Aorta (tissue), 5 donors: ENCODE measurements at regions not wholly inside any gene's neighbourhood (a gene's known extent, or its start where the extent isn't known, plus 50 kb on each side); places are given as distances from the start of the nearest gene placed in this dataset.

ENCODE experiments used
- ATAC-seq: fragments of 200-7000 bp; cut with Tn5 transposase; one replicate; pipeline ENCODE4 v1.9.1; 2022; ENCODE audit warnings: moderate library complexity; ENCODE audit not compliant: low FRiP score
- DNase-seq, 2 donors: peaks; one replicate each; pipeline ENCODE4 v3.0.0-alpha.2; 2020
- H3K27ac ChIP-seq, 2 donors: one replicate each; pipeline ENCODE4 v1.5.1; 2013; ENCODE audit warnings: low read length in 2 of 2, mild to moderate bottlenecking in 2 of 2, moderate library complexity in 2 of 2, control low read depth in 1 of 2, inconsistent platforms in 1 of 2, low read depth in 1 of 2
- H3K27me3 ChIP-seq, 2 donors: one replicate each; pipeline ENCODE4 v1.6.1; 2013; ENCODE audit warnings: control low read depth in 1 of 2, low read length in 1 of 2, mild to moderate bottlenecking in 1 of 2, moderate library complexity in 1 of 2; ENCODE audit not compliant: insufficient read depth in 2 of 2, control insufficient read depth in 1 of 2
- H3K36me3 ChIP-seq, 2 donors: one replicate each; pipeline ENCODE4 v1.6.1; 2013; ENCODE audit warnings: control low read depth in 1 of 2, low read length in 1 of 2, mild to moderate bottlenecking in 1 of 2; ENCODE audit not compliant: insufficient read depth in 2 of 2, control insufficient read depth in 1 of 2
- H3K4me1 ChIP-seq, 2 donors: one replicate each; pipeline ENCODE4 v1.6.1; 2013; ENCODE audit warnings: low read length in 2 of 2, control low read depth in 1 of 2, mild to moderate bottlenecking in 1 of 2, moderate library complexity in 1 of 2; ENCODE audit not compliant: insufficient read depth in 2 of 2, control insufficient read depth in 1 of 2
- H3K4me3 ChIP-seq, 2 donors: one replicate each; pipeline ENCODE4 v1.5.1; 2013; ENCODE audit warnings: low read length in 2 of 2, control low read depth in 1 of 2, mild to moderate bottlenecking in 1 of 2
- H3K9me3 ChIP-seq: one replicate; pipeline ENCODE4 v1.6.1; 2013; ENCODE audit warnings: mild to moderate bottlenecking, low read length; ENCODE audit not compliant: control insufficient read depth
- WGBS, 2 donors: extraction: QIAGEN DNeasy Blood & Tissue Kit; methylation state at CpG; one replicate each; pipeline ENCODE4 v1.1.7; 2013; 5-methylcytosine and 5-hydroxymethylcytosine counted together
- intact Hi-C, 2 donors: fragments of 100-400 bp; cut with DNase I; formaldehyde crosslinking; loops; one replicate each; pipeline versions ENCODE4 v1.14.2 to v1.15.0; 2022
- donor health status: healthy with polysubstance abuse.
- donor health status: Bipolar disorder and iron deficiency.
- donor health status: DM: no; HTN: no; CAD: no.
- donor health status: DM: no; HTN: no; CAD: no.
- donor health status: DM: yes; HTN: yes; CAD: no.

GRCh38 chr22:48208894-48209293 lies 1446.4 kb downstream of the TBC1D22A start:
- Histone ChIP-seq H3K36me3 (no peaks in the 10 kb centered on the region), H3K27me3 (no peaks in the 10 kb centered on the region), H3K4me3 (no peak overlapping the region), H3K9me3 (no peaks in the 10 kb centered on the region), H3K4me1 (no peaks in the 10 kb centered on the region), H3K27ac (no peak overlapping the region)
- intact Hi-C loops: no loop called here
- DNase-seq (no peak), ATAC-seq (no peak)
- WGBS, 2 donors: 90 to 91% methylated on average over 19 of the region's 19 CpGs

DNA sequence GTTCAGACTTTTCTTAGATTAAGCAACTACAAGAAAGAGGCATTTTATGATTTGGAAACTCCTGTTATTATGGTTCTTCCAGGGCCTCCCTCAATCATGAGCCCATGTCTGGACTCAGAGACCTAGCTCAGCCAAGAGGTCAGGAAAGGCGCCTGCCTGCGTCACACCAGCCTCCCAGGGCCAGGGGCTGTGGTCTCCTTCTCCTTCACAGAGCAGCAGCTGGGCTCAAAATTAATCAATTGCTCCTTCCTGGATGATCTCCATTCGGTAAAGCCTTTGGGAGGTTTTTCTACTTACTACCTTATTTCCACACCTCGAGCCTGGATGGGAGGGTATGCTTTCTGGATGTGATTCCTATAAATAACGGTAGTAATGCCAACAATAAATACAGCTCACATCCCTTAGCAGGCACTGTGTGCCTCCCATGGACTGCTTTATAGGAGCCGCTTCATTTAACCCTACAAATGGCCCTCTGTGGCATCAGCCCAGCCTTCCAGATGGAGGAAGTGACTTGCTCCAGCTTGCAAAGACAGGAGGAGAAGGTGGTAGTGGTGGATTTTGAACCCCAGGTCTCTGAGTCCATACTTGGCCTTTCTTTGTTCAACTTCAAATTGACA lies 1445.6 kb downstream of the TBC1D22A start:
- Histone ChIP-seq H3K36me3 (no peaks in the 10 kb centered on the region), H3K4me3 (no peak overlapping the region), H3K9me3 (no peaks in the 10 kb centered on the region), H3K27me3 (no peaks in the 10 kb centered on the region), H3K4me1 (no peaks in the 10 kb centered on the region), H3K27ac (no peak overlapping the region)
- 65 to 67% methylated on average over 6 of the region's 6 CpGs for WGBS, 2 donors
- ATAC-seq: no peak
- intact Hi-C loops: no loop called here
- no peak for DNase-seq

DNA sequence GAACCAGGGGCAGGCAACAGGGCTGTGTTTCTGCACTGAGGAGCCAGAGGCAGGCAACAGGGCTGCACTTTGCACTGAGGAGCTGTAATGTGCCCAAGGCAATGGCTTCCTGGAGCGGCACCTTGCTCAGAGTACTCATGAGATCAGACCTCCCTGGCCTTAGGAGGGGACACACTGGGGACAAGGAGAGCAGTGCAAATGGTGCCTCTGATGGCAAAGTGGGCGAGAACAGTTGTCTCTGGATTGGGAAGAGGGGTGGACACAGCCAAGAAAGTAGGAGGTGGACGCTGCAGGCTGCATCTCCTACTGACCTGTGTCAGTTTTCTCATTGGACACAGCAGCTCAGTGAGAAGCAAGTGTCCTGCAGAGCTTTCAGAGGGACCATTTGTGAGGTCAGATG lies 1443.3 kb downstream of the TBC1D22A start:
- 74 to 81% methylated on average over 3 of the region's 3 CpGs for WGBS, 2 donors
- Histone ChIP-seq H3K27me3 (no peaks in the 10 kb centered on the region), H3K36me3 (no peaks in the 10 kb centered on the region), H3K9me3 (no peaks in the 10 kb centered on the region), H3K27ac (no peak overlapping the region), H3K4me1 (no peaks in the 10 kb centered on the region), H3K4me3 (no peak overlapping the region)
- intact Hi-C loops: no loop called here
- DNase-seq: no peak
- no peak for ATAC-seq

- H3K9me3 ChIP-seq: no peaks in the 10 kb centered on the region
- no peak overlapping the region for H3K4me3 ChIP-seq
- no peaks in the 10 kb centered on the region for H3K36me3 ChIP-seq
- 73 to 77% methylated on average over 7 of the region's 7 CpGs for WGBS, 2 donors
- no peaks in the 10 kb centered on the region for H3K4me1 ChIP-seq
- intact Hi-C loops: no loop called here
- ATAC-seq (no peak), DNase-seq (no peak)
- no peak overlapping the region for H3K27ac ChIP-seq
- H3K27me3 ChIP-seq: no peaks in the 10 kb centered on the region
Measured at GRCh38 chr22:48205161-48205560, 1442.7 kb downstream of the TBC1D22A start.

DNA sequence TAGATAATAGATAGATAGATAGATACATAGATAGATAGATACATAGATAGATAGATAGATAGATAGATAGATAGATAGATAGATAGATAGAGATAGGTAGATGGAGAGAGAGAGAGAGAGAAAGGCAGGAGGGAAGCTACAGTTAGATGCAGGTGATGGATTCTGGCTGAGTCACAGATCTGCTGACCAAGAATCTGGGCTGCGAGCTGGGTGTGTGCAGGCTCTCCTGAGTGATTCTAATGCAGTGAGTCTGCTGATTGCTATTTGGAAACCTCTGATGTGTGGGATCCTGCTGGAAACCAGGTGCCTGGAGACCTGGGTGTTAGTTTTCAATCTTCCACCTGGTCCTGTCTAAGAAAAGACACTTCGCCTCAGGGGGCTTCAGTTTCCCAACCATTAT lies 1441.8 kb downstream of the TBC1D22A start:
- ATAC-seq (no peak), DNase-seq (no peak)
- no peaks in the 10 kb centered on the region for H3K36me3 ChIP-seq
- 74 to 82% methylated on average over 2 of the region's 2 CpGs for WGBS, 2 donors
- no peak overlapping the region for H3K27ac ChIP-seq
- no peak overlapping the region for H3K4me3 ChIP-seq
- no peaks in the 10 kb centered on the region for H3K27me3 ChIP-seq
- no peaks in the 10 kb centered on the region for H3K4me1 ChIP-seq
- intact Hi-C loops: no loop called here
- no peaks in the 10 kb centered on the region for H3K9me3 ChIP-seq

DNA sequence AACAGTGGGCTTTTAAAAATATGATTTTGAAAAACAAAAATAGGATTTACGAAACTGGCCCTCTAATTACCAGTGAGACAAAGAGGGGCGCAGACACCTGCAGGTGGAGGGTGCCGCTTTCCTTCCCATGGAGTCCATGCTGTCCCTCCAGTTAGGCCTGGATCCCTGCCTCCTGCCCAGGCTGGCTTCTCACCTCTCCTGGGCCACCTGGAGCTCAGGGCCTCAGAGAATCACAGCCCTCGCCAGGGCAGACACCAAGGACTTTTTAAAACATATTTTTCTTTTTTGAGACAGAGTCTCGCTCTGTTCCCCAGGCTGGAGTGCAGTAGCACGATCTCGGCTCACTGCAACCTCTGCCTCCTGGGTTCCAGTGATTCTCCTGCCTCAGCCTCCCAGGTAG lies 1437.2 kb downstream of the TBC1D22A start:
- DNase-seq (no peak), ATAC-seq (no peak)
- intact Hi-C loops: no loop called here

GRCh38 chr22:48198489-48199459 lies 1436.3 kb downstream of the TBC1D22A start:
- peaks cover 2% of the 10 kb centered on the region for H3K9me3 ChIP-seq
- H3K4me3 ChIP-seq: no peak overlapping the region
- DNase-seq (no peak), ATAC-seq (no peak)
- no peaks in the 10 kb centered on the region for H3K36me3 ChIP-seq
- intact Hi-C loops: no loop called here
- H3K27me3 ChIP-seq: no peaks in the 10 kb centered on the region
- 74 to 77% methylated on average over 11 of the region's 11 CpGs for WGBS, 2 donors
- H3K27ac ChIP-seq: no peak overlapping the region
- no peaks in the 10 kb centered on the region for H3K4me1 ChIP-seq

More for the DNA sequence above, 1437.2 kb downstream of the TBC1D22A start:
- no peaks in the 10 kb centered on the region for H3K4me1 ChIP-seq
- no peak overlapping the region for H3K27ac ChIP-seq
- WGBS, 2 donors: 86 to 87% methylated on average over 7 of the region's 7 CpGs
- peaks cover 2% of the 10 kb centered on the region for H3K9me3 ChIP-seq
- no peaks in the 10 kb centered on the region for H3K36me3 ChIP-seq
- H3K4me3 ChIP-seq: no peak overlapping the region
- no peaks in the 10 kb centered on the region for H3K27me3 ChIP-seq

DNA sequence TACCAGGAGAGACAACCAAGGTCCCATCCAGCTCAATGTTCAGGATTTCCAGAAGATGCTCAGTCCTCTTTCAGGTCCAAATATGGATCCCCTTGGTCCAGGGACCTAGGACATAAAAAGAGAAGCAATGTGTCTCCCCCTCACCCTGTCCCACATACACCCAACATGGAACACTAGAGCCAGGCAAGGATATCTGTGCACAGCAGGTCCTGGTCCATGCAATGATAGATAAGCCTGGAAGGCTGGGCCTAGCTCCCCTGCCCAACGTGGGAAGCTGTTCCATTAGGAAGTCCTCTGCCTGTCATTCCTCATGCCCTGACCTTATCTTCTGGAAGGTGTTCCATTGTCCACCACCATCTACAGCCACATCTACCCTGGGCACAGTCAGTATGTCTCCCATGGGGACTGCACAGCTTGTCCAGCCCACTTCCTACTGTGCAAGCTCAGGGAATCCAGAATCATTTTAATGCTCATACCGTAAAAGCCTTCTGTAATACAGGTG lies 1434.8 kb downstream of the TBC1D22A start:
- H3K9me3 ChIP-seq: peaks cover 2% of the 10 kb centered on the region
- H3K36me3 ChIP-seq: no peaks in the 10 kb centered on the region
- no peak overlapping the region for H3K27ac ChIP-seq
- H3K4me3 ChIP-seq: no peak overlapping the region
- H3K4me1 ChIP-seq: no peaks in the 10 kb centered on the region
- intact Hi-C loops: no loop called here
- H3K27me3 ChIP-seq: no peaks in the 10 kb centered on the region
- DNase-seq: no peak
- WGBS, 2 donors: 67 to 84% methylated on average over 2 of the region's 2 CpGs
- ATAC-seq: no peak

- ATAC-seq (no peak), DNase-seq (no peak)
- no peak overlapping the region for H3K27ac ChIP-seq
- intact Hi-C loops: no loop called here
- no peaks in the 10 kb centered on the region for H3K36me3 ChIP-seq
- H3K27me3 ChIP-seq: no peaks in the 10 kb centered on the region
- H3K9me3 ChIP-seq: no peaks in the 10 kb centered on the region
- WGBS, 2 donors: 79 to 84% methylated on average over 3 of the region's 3 CpGs
- no peaks in the 10 kb centered on the region for H3K4me1 ChIP-seq
- H3K4me3 ChIP-seq: no peak overlapping the region
Measured at GRCh38 chr22:48192920-48193319, 1430.5 kb downstream of the TBC1D22A start.
